ENCODE measurements at regions not wholly inside any gene's neighbourhood (a gene's known extent, or its start where the extent isn't known, plus 50 kb on each side); places are given as distances from the start of the nearest gene placed in this dataset.
A peak's percentile ranks its signal among the peaks of the same experiment; 100 is the strongest.

DNA sequence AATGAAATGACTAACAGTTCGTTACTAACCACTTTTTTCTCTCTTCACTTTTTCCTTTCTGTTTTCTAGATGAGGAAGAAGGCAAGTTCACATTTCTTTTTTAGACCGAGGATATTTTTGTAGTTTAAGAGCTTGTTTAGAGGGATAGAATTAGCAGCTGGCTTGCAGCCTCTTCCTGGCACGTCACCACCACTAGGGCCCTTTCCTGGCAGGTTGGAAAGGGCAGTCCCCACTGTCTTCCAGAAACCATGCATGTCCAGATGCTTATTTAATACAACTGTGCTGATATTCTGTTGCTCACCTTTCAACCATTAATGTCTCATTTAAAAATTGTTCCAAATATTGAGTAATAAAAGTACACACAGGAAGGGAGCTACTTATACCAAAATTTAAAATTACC, 209.5 kb upstream of the PACRGL start:
- DNase-seq (ENCODE audit: low spot score), result no peak
- in situ Hi-C loops (cut with HindIII; ENCODE audit: low sequenced_read_pairs), result no loop called here

DNA sequence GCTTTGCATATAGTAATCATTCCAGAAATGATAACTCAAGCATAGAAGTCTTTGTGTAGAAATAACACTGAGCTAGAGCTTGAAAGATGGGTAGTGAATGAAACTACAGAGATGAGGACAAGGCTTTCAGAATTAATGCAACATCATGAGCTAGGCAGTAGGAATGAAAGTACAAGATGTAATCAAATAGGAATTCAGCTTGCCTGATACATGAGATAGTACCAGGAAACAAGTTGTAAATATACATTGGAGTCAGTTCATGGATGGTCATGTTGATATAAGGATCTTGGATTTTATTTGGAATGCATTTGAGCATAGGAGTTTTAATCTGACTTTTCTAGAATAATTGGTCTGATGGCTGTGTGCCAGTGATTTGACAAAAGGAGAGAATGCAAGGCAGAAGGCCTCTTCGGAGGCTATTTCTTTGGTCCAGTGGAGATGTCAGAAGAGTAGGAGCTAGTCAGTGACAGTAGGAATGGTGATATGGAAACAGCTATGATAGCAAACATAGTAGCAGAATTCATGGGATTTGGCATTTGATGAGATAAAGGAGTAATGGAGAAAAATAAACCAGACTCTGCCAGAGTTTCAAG, 206.4 kb upstream of the PACRGL start:
- in situ Hi-C loops (cut with HindIII; ENCODE audit: low sequenced_read_pairs), result no loop called here
- DNase-seq (ENCODE audit: low spot score), result no peak

DNA sequence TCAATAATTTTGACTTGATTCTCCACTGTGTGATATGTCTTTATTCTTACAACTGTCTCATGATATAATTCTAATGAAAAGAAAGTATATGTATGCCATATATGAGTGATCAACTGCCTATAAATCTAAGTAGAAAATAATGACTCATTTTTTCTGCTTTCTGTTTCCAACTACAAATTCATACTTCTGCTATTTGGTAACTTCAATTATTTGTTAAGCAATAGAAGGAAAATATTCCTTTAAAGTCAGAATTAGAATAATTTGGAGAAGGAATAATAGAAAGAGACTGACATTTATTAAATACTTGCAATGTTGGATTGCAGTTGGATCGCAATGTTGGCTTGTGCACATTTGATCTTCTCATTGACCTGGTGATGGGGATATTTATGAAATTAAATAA, 204.2 kb upstream of the PACRGL start:
- no peak for DNase-seq (ENCODE audit: low spot score)
- in situ Hi-C loops (cut with HindIII; ENCODE audit: low sequenced_read_pairs), result no loop called here

DNA sequence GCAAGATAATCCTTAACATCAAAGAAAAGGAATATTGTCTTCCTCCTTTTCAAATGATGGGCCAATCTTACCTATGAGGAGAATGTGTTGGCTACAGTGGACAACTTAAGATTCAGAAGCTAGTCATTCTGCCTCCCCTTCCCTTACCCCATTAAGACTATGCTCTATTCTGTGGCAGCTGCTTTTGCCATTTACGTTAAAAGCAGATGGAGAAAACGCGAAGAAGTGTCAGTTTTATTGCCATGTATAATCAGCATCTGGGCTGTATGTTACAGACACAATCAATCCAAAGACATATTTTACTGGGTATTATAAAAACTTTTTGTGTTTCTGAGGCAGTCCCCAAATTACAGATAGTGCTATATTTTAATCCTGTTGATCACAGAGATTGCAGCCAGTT, 196.1 kb upstream of the PACRGL start:
- no peak for DNase-seq (ENCODE audit: low spot score)
- in situ Hi-C loops (cut with HindIII; ENCODE audit: low sequenced_read_pairs), result no loop called here

DNA sequence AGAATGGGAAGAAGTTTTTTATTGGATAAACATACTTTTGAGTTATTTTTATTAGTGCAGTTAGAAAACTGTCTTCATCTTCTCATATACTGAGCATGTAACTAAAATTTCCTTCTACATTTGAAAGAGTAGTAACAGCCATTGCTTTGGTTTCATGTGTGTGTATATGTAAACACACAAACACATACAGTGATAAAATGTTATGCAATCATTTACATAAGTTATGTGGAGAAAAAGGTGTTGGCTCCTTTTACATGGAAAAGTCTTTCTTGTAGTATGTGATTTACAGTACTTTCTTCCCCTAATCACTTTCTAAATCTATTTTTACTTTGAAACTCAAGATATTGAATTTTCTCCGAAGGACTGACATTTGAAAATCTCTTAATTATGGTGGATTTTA, 194.3 kb upstream of the PACRGL start:
- in situ Hi-C loops (cut with HindIII; ENCODE audit: low sequenced_read_pairs), result no loop called here
- DNase-seq (ENCODE audit: low spot score), result no peak

DNA sequence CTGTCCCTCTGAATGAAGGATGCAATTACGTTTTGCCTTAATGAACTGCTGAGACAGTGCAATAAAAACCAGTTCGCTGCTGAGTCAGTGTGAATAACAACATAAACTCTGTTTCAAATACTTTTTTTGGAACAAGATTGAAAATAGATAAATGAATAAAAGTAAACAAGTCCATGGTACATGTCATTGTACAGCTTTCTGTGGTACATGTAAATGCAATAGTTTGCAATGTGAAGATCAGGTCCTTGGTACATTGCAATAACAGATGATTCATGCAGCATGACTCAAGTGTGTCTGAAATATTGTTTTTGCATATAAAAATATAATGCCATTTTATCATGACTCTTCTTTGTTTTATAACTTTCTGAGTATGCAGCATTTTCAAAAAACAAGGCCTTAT, 193.4 kb upstream of the PACRGL start:
- DNase-seq (ENCODE audit: low spot score), result no peak
- in situ Hi-C loops (cut with HindIII; ENCODE audit: low sequenced_read_pairs), result no loop called here

DNA sequence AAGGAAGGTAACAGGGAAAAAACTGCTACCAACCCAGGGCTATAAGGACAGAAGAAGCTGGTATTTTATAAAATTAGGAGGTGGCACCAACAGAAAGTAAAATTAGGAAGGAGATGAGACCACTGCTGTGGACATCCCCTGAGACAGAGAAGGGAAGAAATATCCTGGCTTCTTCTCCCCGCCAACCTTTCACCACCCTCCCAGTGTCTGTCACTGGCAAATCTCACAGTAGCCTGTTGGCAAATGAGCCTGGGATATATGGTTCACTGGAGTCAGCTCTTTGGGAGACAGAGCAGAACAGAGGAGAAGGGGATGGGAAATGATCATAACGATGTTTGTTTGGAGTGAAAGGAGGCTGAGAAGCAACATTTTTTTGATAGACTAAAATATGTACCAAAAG, 190.9 kb upstream of the PACRGL start:
- in situ Hi-C loops (cut with HindIII; ENCODE audit: low sequenced_read_pairs), result no loop called here
- no peak for DNase-seq (ENCODE audit: low spot score)

DNA sequence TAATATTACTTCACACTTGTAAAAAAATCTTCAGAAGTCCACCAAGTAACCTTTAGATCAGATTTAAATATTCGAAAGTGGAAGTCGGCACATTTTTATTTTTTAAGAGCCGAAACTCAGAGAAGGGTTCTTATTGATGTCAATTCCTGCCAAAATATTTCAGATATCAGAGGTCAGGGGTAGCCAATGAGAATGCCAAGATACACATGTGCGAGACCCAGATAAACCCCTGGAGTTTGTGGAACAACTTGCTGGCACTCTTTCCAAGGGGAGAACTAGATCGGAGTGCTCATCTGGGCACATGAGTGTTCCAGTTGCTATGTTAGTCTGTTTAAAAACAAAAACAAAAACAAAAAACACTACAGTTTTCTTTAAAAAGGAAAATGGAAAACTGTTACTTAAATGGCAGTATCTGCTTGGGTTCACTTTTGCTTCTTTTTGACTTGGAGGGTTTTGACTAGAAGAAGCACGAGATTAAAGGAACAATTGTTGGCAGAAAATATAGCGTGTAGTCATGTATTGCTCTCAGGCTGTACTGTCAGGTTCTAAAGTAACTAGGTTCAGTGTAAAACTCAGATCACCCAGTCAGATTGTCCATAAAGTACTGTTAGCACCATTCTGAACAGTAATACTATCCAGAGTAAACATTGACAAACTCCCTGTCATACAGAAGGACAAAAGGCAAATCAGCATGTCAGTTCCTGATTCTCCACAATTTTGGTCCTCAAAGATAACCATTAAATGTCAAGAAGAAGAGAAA, 188.0 kb upstream of the PACRGL start:
- DNase-seq (ENCODE audit: low spot score), result no peak
- in situ Hi-C loops (cut with HindIII; ENCODE audit: low sequenced_read_pairs), result no loop called here

DNA sequence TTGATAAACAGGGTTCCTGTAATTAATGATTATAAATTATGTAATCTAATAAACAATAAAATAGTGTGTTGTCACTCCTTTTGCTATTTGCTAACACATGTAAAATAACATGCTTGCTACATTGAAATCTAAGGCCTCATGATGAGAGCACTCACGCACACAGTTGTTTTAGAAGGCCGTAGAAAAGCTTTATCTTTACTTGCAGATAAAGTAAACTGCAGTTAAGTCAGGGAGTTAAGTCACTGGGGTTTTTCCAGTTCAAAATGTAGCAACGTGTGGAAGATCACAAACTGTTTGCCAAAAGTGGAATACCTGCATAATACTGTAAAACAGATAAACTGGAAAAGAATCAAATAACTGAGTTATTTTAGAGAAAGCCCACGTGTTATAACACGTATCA, 187.3 kb upstream of the PACRGL start:
- no peak for DNase-seq (ENCODE audit: low spot score)
- in situ Hi-C loops (cut with HindIII; ENCODE audit: low sequenced_read_pairs), result no loop called here

DNA sequence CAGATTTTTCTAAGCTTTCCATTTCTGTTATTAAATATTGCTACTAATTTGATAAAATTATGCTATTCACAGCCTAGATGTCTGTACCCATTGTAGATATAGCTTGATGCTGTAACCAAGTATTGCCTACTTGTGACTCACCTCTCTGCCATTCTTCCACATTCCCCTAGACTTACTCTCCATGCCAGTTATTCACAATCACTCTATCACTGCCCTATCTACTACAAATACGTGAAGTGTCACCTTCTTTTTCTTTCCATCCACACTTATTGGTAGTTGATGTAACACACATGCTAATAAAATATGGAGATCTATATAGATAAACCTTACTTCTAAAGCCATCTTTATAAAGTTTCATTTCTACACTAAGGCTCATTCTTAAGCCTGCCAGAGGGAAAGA, 179.4 kb upstream of the PACRGL start:
- in situ Hi-C loops (cut with HindIII; ENCODE audit: low sequenced_read_pairs), result no loop called here
- no peak for DNase-seq (ENCODE audit: low spot score)

DNA sequence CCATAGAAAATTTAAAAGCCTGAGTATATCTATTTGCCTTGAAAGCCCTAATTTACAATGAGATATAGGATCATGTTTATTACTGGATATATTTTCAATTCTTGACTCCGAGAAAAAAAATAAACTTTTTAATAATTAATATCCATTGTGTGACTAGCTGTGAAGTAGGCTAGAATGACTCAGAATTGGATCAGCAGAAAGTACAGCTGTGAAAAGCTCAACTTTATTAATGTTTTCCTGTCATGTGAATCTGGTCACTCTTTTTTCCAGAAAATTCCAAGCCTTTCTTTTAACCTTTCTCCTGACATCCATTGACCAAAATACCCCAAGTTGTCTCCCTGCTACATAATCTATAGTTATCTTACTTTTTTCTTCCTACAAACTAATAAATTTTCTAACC, 171.8 kb upstream of the PACRGL start:
- in situ Hi-C loops (cut with HindIII; ENCODE audit: low sequenced_read_pairs), result no loop called here

DNA sequence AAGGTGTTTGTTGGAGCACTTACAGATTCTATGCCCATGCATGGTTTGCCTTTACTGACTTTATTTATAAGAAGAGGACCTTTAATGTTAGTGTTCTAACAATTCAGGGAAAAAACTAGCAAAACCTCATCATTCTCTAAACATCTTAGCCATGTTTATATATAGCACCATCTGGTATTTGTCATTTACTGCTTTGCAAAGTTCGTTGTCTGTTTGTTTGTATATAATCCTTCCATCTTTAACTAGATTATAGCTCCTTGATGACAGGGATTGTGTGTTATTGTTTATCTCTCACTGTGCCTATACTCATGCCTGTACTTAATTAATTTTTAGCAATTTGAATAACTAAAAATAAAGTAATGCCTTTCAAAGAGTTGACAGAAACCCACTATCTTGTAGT, 170.6 kb upstream of the PACRGL start:
- in situ Hi-C loops (cut with HindIII; ENCODE audit: low sequenced_read_pairs), result no loop called here
- DNase-seq (ENCODE audit: low spot score), result no peak

More for the DNA sequence above, 171.8 kb upstream of the PACRGL start:
- DNase-seq (ENCODE audit: low spot score), result no peak

DNA sequence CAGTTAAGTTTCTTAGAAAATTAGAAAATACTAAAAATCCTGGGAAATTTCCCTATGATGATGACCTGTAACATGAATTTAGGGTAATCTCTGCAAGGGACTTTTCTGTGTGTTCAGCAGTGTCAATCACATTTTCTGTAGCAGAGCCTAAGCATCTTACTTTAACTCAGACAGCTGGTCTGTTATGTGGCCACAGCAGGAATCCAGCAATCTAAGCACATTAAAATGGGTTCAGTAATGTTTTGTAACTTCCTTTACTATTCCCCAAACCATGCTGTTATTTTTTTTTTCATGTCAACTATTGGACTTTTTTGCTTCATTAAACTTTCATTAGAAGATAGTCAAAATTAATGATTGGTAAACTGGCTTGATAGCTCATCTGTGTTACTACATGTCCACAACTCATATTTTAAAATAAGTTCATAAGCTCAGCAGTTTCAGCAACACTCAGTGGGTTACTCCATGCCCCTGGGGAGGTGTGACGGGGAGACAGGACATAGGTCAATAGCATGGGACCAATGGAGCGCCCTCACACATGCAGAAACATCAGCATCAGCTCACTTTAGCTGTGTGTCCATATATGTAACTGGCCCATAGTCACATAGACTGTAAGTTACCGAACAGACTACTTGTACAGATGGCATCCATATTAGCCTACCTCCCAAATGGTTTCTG, 168.0 kb upstream of the PACRGL start:
- no peak for DNase-seq (ENCODE audit: low spot score)
- in situ Hi-C loops (cut with HindIII; ENCODE audit: low sequenced_read_pairs), result no loop called here

DNA sequence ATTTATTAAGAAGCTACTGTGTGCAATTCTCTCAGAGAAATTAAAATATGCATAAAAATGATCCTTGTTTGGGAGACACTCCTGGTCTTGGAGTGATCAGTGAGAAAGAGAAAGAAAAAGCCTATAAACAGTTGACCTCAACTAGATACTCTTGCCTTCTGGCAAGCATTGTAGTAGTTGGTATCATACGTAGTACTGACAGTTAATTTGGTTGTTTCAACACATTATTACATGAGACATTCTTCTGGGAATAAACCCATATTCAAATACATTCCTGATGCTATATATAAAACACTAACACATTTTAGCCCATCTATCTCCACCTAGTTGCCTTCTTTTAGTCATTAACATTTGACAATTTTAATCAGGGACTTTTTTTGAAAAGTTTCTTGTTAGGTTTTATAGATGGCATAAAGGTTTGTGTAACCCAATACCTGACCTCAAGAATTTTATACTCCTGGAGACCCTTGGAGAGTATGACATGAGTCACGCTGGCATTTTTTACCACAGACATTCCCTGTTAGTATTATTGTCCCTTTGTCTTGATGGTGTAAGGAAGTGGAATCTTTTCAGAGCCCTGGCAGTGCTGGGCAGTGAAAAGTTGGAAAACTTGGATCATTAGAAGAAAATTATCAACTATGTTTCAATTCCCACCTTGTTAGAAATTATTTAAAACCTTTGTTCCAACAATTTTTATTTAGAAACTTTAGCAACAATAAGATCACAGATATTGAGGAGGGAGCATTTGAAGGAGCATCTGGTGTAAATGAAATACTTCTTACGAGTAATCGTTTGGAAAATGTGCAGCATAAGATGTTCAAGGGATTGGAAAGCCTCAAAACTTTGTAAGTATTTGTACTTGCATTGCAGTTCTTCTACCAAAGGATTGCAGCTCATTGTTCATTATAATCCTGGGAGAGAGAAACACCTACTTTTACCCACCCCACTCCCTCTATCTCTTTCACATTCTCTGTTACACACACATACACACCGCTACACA, 167.1 kb upstream of the PACRGL start:
- in situ Hi-C loops (cut with HindIII; ENCODE audit: low sequenced_read_pairs), result no loop called here
- DNase-seq (ENCODE audit: low spot score), result no peak

DNA sequence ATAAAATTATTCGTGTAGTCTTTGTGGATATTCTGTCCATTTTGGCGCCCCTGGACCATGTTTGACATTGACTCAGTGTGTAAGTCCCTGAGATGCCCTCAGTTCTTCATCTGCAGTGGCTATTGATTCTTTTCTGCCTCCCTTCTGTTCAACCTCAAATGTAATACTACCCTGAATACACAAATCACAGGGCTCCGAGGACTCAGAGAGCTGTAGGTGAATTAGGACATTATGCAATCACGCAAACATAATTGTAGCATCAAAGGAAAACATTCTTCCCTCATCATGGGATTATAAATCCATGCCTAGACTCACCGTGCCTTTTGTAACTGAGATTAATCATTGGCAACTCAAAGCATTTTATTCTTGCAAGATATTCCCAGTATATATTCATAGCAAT, 161.4 kb upstream of the PACRGL start:
- in situ Hi-C loops (cut with HindIII; ENCODE audit: low sequenced_read_pairs), result no loop called here

DNA sequence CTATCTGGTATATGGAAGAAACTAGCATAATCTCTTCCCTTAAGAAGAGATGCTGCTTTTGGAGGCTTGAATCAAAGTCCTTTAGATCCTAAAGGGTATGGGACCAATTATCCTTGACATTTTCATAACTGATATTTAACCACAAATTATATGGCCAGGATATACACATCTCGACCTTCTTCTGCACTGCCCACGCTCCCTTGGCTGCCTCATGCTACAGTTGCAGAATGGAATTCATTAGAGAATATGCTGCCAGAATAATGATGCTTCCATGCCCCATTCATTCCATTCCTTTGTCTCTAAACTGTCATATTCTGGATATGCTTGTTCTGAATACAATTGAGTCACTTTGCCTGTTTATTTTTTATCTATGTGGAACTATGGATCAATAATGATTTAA, 157.1 kb upstream of the PACRGL start:
- in situ Hi-C loops (cut with HindIII; ENCODE audit: low sequenced_read_pairs), result no loop called here
- no peak for DNase-seq (ENCODE audit: low spot score)

More for the DNA sequence above, 161.4 kb upstream of the PACRGL start:
- no peak for DNase-seq (ENCODE audit: low spot score)

DNA sequence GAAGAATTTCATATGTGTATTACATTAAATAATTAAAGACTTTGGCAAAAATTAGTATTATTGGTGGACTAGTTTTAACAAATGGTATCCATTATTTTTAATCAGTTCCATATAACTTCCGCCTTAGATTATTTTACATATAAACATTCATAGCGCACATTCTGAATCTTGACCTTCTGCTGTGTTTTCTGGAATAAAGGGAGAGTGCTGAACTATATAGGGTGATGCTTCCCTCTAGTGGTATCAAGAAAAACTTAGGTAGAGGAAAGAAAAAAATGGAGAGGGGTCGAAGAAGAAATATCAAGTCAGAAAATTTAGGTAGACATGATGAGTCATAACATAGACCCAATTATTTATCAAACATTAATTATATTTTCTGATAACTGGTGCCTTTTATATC, 155.6 kb upstream of the PACRGL start:
- peak; percentile 27 for DNase-seq (ENCODE audit: low spot score)
- in situ Hi-C loops (cut with HindIII; ENCODE audit: low sequenced_read_pairs), result no loop called here

DNA sequence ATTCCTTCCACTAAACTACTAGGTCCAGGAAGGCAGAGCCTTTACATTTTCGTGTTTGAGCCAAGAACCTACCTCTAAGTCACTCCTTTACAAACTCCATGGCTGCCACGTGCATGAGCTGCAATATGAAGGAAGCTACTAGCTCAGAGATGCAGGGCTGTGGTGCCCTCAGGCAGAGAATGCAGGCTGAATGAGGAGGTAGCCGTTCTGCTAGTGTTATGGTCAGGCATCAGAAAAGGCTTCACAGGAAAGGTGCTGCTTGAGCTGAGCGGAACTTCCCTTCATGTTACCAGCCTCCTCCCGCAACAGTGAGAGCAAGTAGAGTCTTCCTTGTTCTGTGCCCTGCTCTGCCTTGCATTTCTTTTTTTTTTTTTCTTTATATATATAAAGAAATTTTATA, 148.3 kb upstream of the PACRGL start:
- in situ Hi-C loops (cut with HindIII; ENCODE audit: low sequenced_read_pairs), result no loop called here
- no peak for DNase-seq (ENCODE audit: low spot score)

DNA sequence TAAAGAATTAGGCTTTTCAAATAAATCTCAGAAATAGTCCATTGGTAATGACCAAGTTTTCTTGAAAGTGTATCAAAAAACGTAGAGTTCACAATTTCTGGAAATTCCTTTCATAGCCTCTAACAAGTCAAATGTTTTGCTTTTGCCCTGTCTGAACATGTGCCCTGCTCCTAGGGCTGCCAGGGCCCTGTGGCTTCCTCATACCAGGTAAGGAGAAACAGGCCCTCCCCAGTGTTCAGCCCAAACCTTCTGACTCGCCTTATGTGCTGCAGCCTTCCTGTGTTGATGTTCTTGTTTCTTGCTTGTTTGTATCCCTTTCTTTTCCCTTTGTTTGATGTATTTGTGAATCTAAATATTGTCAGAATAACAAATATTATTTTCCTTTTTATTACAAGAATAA, 146.1 kb upstream of the PACRGL start:
- in situ Hi-C loops (cut with HindIII; ENCODE audit: low sequenced_read_pairs), result no loop called here
- no peak for DNase-seq (ENCODE audit: low spot score)
